Uterus (tissue), 2 donors: ENCODE measurements at regions not wholly inside any gene's neighbourhood (a gene's known extent, or its start where the extent isn't known, plus 50 kb on each side); places are given as distances from the start of the nearest gene placed in this dataset.

ENCODE experiments used
- POLR2A ChIP-seq, 2 donors: fragments of 450-650 bp; IDR thresholded peaks; one replicate each; pipeline ENCODE4 v1.6.1; 2016; ENCODE audit warnings: antibody characterized with exemption in 2 of 2, mild to moderate bottlenecking in 1 of 2, moderate library complexity in 1 of 2
- TF ChIP-seq, protein P1 (sequence below), 4 experiments: fragments of 200-600 bp in 2 of 4; fragments of 450-650 bp in 2 of 4; sonication (generic) in 2 of 4; IDR thresholded peaks; one replicate each; pipeline ENCODE4 v1.5.1; 2016 to 2019; ENCODE audit warnings: antibody characterized with exemption in 4 of 4, mild to moderate bottlenecking in 2 of 4, moderate library complexity in 1 of 4

DNA sequence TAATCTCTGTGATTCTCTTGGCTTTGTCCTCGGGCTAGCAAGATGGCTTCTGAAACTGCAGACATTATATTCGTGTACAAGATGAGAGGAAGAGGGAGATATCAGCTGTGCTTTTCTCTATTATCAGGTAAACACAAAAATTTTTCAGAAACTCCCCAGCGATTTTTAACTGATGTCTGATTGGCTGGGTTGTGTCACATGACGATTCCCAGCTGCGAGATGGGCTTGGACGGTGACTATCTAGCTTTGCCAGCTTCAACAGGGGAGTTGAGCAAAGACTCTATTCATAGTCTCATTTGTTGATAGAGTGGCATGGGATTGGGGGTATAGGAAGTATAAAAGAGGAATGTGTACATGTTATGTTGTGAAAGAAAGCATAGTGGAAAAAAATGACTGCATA lies 248.8 kb upstream of the AZI2 start:
- TF ChIP-seq, protein P1, sequence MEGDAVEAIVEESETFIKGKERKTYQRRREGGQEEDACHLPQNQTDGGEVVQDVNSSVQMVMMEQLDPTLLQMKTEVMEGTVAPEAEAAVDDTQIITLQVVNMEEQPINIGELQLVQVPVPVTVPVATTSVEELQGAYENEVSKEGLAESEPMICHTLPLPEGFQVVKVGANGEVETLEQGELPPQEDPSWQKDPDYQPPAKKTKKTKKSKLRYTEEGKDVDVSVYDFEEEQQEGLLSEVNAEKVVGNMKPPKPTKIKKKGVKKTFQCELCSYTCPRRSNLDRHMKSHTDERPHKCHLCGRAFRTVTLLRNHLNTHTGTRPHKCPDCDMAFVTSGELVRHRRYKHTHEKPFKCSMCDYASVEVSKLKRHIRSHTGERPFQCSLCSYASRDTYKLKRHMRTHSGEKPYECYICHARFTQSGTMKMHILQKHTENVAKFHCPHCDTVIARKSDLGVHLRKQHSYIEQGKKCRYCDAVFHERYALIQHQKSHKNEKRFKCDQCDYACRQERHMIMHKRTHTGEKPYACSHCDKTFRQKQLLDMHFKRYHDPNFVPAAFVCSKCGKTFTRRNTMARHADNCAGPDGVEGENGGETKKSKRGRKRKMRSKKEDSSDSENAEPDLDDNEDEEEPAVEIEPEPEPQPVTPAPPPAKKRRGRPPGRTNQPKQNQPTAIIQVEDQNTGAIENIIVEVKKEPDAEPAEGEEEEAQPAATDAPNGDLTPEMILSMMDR (IDR thresholded peaks at IDR 0.05), result no peak
- TF ChIP-seq POLR2A (IDR thresholded peaks at IDR 0.05), result no peak
